K562 (cell line): ENCODE measurements at regions not wholly inside any gene's neighbourhood (a gene's known extent, or its start where the extent isn't known, plus 50 kb on each side); places are given as distances from the start of the nearest gene placed in this dataset.

Experiments used
- ATAC-seq: fragments of 200-7000 bp; cut with Tn5 transposase; 3 replicates; pipeline ENCODE4 v1.9.1; 2020; ENCODE audit warnings: moderate library complexity
- BruUV-seq: library from RNA; stranded (reverse); fragments of 400-500 nt; replicated peaks from 2 replicates; lab custom pipeline; 2021; lab: Mats Ljungman, UMichigan
- CTCF ChIA-PET: fragments of 300-600 bp; formaldehyde crosslinking; extraction: SDS; loops from one replicate; lab custom pipeline; 2021; ENCODE audit warnings: low intra/inter-chr PET ratio; lab: Yijun Ruan, JAX
- POLR2A ChIA-PET: fragments of 300-600, 350-650 bp; sonication (Branson Sonifier 250); formaldehyde crosslinking; extraction: SDS; loops from one replicate; lab custom pipeline; 2021; ENCODE audit warnings: antibody characterized with exemption, inconsistent platforms; lab: Yijun Ruan, JAX
- DNase-seq, 4 experiments: peaks; one replicate each; pipeline versions ENCODE4 v3.0.0 to v3.0.0-alpha.2; 2011 to 2018; ENCODE audit warnings: low spot score in 3 of 4, mixed read lengths in 3 of 4; ENCODE audit errors: extremely low read depth in 1 of 4
- FAIRE-seq: peaks from 2 replicates; lab custom pipeline; 2011; peaks lifted over from hg19 to GRCh38; lab: Jason Lieb, UNC
- H2AFZ ChIP-seq: 2 replicates; pipeline ENCODE4 v1.6.0; 2011; ENCODE audit warnings: low read depth, low read length, control low read depth, inconsistent platforms
- H3K27ac ChIP-seq: fragments of 200-600 bp; 3 replicates; pipeline ENCODE4 v1.8.0; 2011; ENCODE audit warnings: low read depth, mild to moderate bottlenecking, control low read depth, inconsistent platforms, low read length, moderate library complexity, mixed read lengths; ENCODE audit errors: extremely low read depth
- H3K27me3 ChIP-seq, 2 experiments: fragments of 300-600 bp in 1 of 2; 2 replicates in 1 of 2; 3 replicates in 1 of 2; pipeline versions ENCODE4 v1.6.0 to v1.8.0; 2011; ENCODE audit warnings: inconsistent platforms in 2 of 2, low read length in 2 of 2, mild to moderate bottlenecking in 1 of 2, mixed read lengths in 1 of 2, moderate library complexity in 1 of 2; ENCODE audit not compliant: control insufficient read depth in 2 of 2, insufficient read depth in 2 of 2
- H3K36me3 ChIP-seq: fragments of 300-600 bp; 3 replicates; pipeline ENCODE4 v1.8.0; 2011; ENCODE audit warnings: mild to moderate bottlenecking, low read length, inconsistent platforms; ENCODE audit not compliant: control insufficient read depth, insufficient read depth
- H3K4me1 ChIP-seq, 2 experiments: fragments of 200-600 bp in 1 of 2; replicated peaks in 1 of 2; 2 replicates in 1 of 2; 3 replicates in 1 of 2; pipeline versions ENCODE4 v1.5.1 to v1.8.0; 2011; ENCODE audit warnings: inconsistent platforms in 2 of 2, low read length in 2 of 2, mild to moderate bottlenecking in 1 of 2, mixed read lengths in 1 of 2, moderate library complexity in 1 of 2; ENCODE audit not compliant: control insufficient read depth in 2 of 2, insufficient read depth in 2 of 2
- H3K4me2 ChIP-seq: 2 replicates; pipeline ENCODE4 v1.6.1; 2011; ENCODE audit warnings: low read length, control low read depth, inconsistent platforms, mixed read lengths; ENCODE audit not compliant: insufficient read depth
- H3K4me3 ChIP-seq: fragments of 200-600 bp; sonication (generic), shearing (Covaris generic); 2 replicates; pipeline ENCODE4 v1.5.1; 2016; ENCODE audit warnings: control low read depth, inconsistent platforms
- H3K79me2 ChIP-seq: fragments of 200-600 bp; 3 replicates; pipeline ENCODE4 v1.8.0; 2011; ENCODE audit warnings: low read length, inconsistent platforms; ENCODE audit not compliant: control insufficient read depth, insufficient read depth
- H3K9ac ChIP-seq, 2 experiments: 2 replicates each; pipeline versions ENCODE4 v1.6.0 to v1.6.1; 2011; ENCODE audit warnings: low read depth in 2 of 2, low read length in 2 of 2, control low read depth in 1 of 2, inconsistent platforms in 1 of 2, mild to moderate bottlenecking in 1 of 2, mixed read lengths in 1 of 2; ENCODE audit not compliant: insufficient read depth in 1 of 2
- H3K9me1 ChIP-seq: one replicate; pipeline ENCODE4 v1.6.0; 2011; ENCODE audit warnings: inconsistent platforms, mild to moderate bottlenecking, low read length, moderate library complexity; ENCODE audit not compliant: control insufficient read depth, insufficient read depth
- H3K9me3 ChIP-seq: replicated peaks from 2 replicates; pipeline ENCODE4 v1.5.1; 2011; ENCODE audit warnings: low read depth, low read length, inconsistent platforms; ENCODE audit not compliant: control insufficient read depth, insufficient read depth
- H4K20me1 ChIP-seq: replicated peaks from 2 replicates; pipeline ENCODE4 v1.6.1; 2011; ENCODE audit warnings: low read length, inconsistent platforms, mixed read lengths; ENCODE audit not compliant: control insufficient read depth, insufficient read depth
- CEBPB ChIP-seq: fragments of 450-650 bp; IDR thresholded peaks from 2 replicates; pipeline ENCODE4 v1.6.1; 2016; ENCODE audit warnings: missing genetic modification characterization, missing compliant biosample characterization
- CEBPG ChIP-seq, 3 experiments: fragments of 200-800 bp in 1 of 3; sonication (Bioruptor generic) in 1 of 3; sonication (generic) in 1 of 3; formaldehyde crosslinking in 1 of 3; IDR thresholded peaks in 2 of 3; conservative IDR thresholded peaks in 1 of 3; 2 replicates each; pipeline versions ENCODE4 v1.6.1 to v1.8.0; 2016 to 2022; ENCODE audit warnings: missing compliant biosample characterization in 2 of 3, missing genetic modification characterization in 2 of 3, mild to moderate bottlenecking in 1 of 3, missing genetic modification reagents in 1 of 3
- HMBOX1 ChIP-seq: sonication (generic); IDR thresholded peaks from 2 replicates; pipeline ENCODE4 v1.6.1; 2016
- U2AF2 ChIP-seq: fragments of 200-400 bp; formaldehyde crosslinking; optimal IDR thresholded peaks from 2 replicates; pipeline ENCODE3; 2017; ENCODE audit warnings: low read depth, mild to moderate bottlenecking, low read length
- WGBS: fragments of 100-300 bp; shearing (Covaris generic); methylation state at CpG from one replicate; pipeline ENCODE4 v1.1.6; 2016; ENCODE audit warnings: low coverage, mixed read lengths; ENCODE audit not compliant: insufficient coverage; ENCODE audit errors: missing lambda C conversion rate; 5-methylcytosine and 5-hydroxymethylcytosine counted together
- in situ Hi-C: fragments of 300-500 bp; cut with MboI; formaldehyde crosslinking; loops from 4 replicates; pipeline ENCODE4 v1.15.0; 2018; ENCODE audit warnings: inconsistent platforms, mixed read lengths
- intact Hi-C: fragments of 100-400 bp; cut with micrococcal nuclease; formaldehyde crosslinking; loops from 2 replicates; pipeline ENCODE4 v1.14.2; 2022

GRCh38 chr7:112930787-112931186 lies 140.6 kb upstream of the TMEM168 start:
- Histone ChIP-seq H3K4me2 (no peak overlapping the region), H3K4me1 (no peaks in the 10 kb centered on the region; a peak in 1 of 5 replicates)
- 0 out of 2 replicates have a peak, but pooled peaks have one; percentile 25 for TF ChIP-seq HMBOX1
- no peak for TF ChIP-seq U2AF2
- peak; percentile 58; the same call in 1 of the 2 replicates for TF ChIP-seq CEBPB (tag)
- no peak for TF ChIP-seq CEBPG (CRISPR knock-in tag; IDR thresholded peaks at IDR 0.05)
- peak in 1 of 2 experiments; percentile 52; a peak in 2 of 4 replicates for TF ChIP-seq CEBPG (tag; conservative IDR thresholded peaks at IDR 0.05 in 1 of 2, IDR thresholded peaks at IDR 0.05 in 1 of 2)
- TF ChIP-seq, all 486 proteins: peak for 3
- BruUV-seq = no TSS peak
- Histone ChIP-seq H3K79me2 (no peaks in the 10 kb centered on the region; the same call in 2 of the 3 replicates), H3K36me3 (no peaks in the 10 kb centered on the region; the same call in 2 of the 3 replicates), H3K4me3 (no peak overlapping the region), H4K20me1 (no peaks in the 10 kb centered on the region), H3K27ac (no peak overlapping the region), H2AFZ (no peak overlapping the region), H3K27me3 (no peaks in the 10 kb centered on the region), H3K9me3 (no peaks in the 10 kb centered on the region), H3K9ac (no peak overlapping the region), H3K9me1 (no peaks in the 10 kb centered on the region)
- CTCF ChIA-PET = no interaction called here
- FAIRE-seq (no peak), DNase-seq (no peak), ATAC-seq (no peak)
- WGBS = 72% methylated on average over 2 of the region's 2 CpGs
- in situ Hi-C loops (no loop called here), intact Hi-C loops (no loop called here)
- POLR2A ChIA-PET = interaction anchor here (0.5 to 1.7 kb wide), 3 partner anchors 9 to 37 kb away, joined by 3 to 8 read pairs (median 3); a partner anchor contains a TSS
